Gastrocnemius medialis (tissue), 4 donors: ENCODE measurements at regions not wholly inside any gene's neighbourhood (a gene's known extent, or its start where the extent isn't known, plus 50 kb on each side); places are given as distances from the start of the nearest gene placed in this dataset.

Experiments
- ATAC-seq, 2 donors: fragments of 150-250 bp; one replicate each; pipeline ENCODE4 v1.9.1; 2016
- DNase-seq, 2 donors: peaks; one replicate each; pipeline ENCODE4 v3.0.0-alpha.2; 2019
- H3K27ac ChIP-seq, 4 donors: fragments of 200-600 bp; sonication (generic); 1 replicate in 1 of 4; 2 replicates in 3 of 4; pipeline ENCODE4 v1.5.1; 2016 to 2018; ENCODE audit warnings: mild to moderate bottlenecking in 2 of 4, moderate library complexity in 1 of 4
- H3K27me3 ChIP-seq, 3 donors: fragments of 200-600 bp; sonication (generic) in 2 of 3; 1 replicate in 1 of 3; 2 replicates in 2 of 3; pipeline versions ENCODE4 v1.5.1 to v1.6.0; 2016 to 2019; ENCODE audit warnings: mild to moderate bottlenecking in 1 of 3, moderate library complexity in 1 of 3
- H3K36me3 ChIP-seq, 2 donors: fragments of 200-600 bp; sonication (generic) in 1 of 2; one replicate each; pipeline ENCODE4 v1.5.1; 2017 to 2018
- H3K4me1 ChIP-seq, 2 donors: fragments of 200-600 bp; sonication (generic) in 1 of 2; one replicate each; pipeline ENCODE4 v1.5.1; 2016 to 2017; ENCODE audit warnings: mild to moderate bottlenecking in 2 of 2
- H3K4me3 ChIP-seq, 4 donors: fragments of 200-600 bp; sonication (generic) in 3 of 4; 1 replicate in 1 of 4; 2 replicates in 3 of 4; pipeline ENCODE4 v1.5.1; 2016 to 2019; ENCODE audit warnings: mild to moderate bottlenecking in 2 of 4
- H3K9me3 ChIP-seq, 3 donors: fragments of 200-600 bp; sonication (generic) in 2 of 3; 1 replicate in 1 of 3; 2 replicates in 2 of 3; pipeline ENCODE4 v1.5.1; 2016 to 2019
- CTCF ChIP-seq, 5 experiments: fragments of 450-650 bp in 3 of 5; fragments of 200-600 bp in 2 of 5; sonication (generic) in 2 of 5; IDR thresholded peaks in 4 of 5; conservative IDR thresholded peaks in 1 of 5; 1 replicate in 4 of 5; 2 replicates in 1 of 5; pipeline ENCODE4 v1.5.1; 2016 to 2019; ENCODE audit warnings: antibody characterized with exemption in 5 of 5, mild to moderate bottlenecking in 3 of 5, moderate library complexity in 3 of 5
- POLR2A ChIP-seq, 2 donors: fragments of 450-650 bp; IDR thresholded peaks; one replicate each; pipeline ENCODE4 v1.6.1; 2017; ENCODE audit warnings: antibody characterized with exemption in 2 of 2, mild to moderate bottlenecking in 2 of 2, moderate library complexity in 2 of 2
- in situ Hi-C, 4 donors: fragments of 200-750 bp; cut with MboI; loops; one replicate each; pipeline versions ENCODE4 v1.15.0 to v1.8.0; 2017; ENCODE audit warnings: low sequenced_read_pairs in 4 of 4
- intact Hi-C: fragments of 100-400 bp; cut with DNase I; formaldehyde crosslinking; loops from one replicate; pipeline ENCODE4 v1.15.1; 2023; ENCODE audit warnings: low total_unique reads

- TF ChIP-seq POLR2A (IDR thresholded peaks at IDR 0.05) (no peak), CTCF (IDR thresholded peaks at IDR 0.05 in 4 of 5, conservative IDR thresholded peaks at IDR 0.05 in 1 of 5) (no peak)
- Histone ChIP-seq H3K27ac (no peak overlapping the region), H3K36me3 (no peaks in the 10 kb centered on the region), H3K27me3 (no peaks in the 10 kb centered on the region), H3K9me3 (no peaks in the 10 kb centered on the region), H3K4me1 (no peaks in the 10 kb centered on the region), H3K4me3 (no peak overlapping the region)
- intact Hi-C loops (no loop called here), in situ Hi-C loops (no loop called here)
- no peak for DNase-seq
- no peak for ATAC-seq
These were observed 589.1 kb upstream of the ANO3 start for GRCh38 chr11:25742800-25743199.

GRCh38 chr11:25755381-25755780 lies 576.5 kb upstream of the ANO3 start:
- in situ Hi-C loops (no loop called here), intact Hi-C loops (no loop called here)
- TF ChIP-seq POLR2A (IDR thresholded peaks at IDR 0.05) = no peak
- no peak for TF ChIP-seq CTCF (IDR thresholded peaks at IDR 0.05 in 4 of 5, conservative IDR thresholded peaks at IDR 0.05 in 1 of 5)
- Histone ChIP-seq H3K27ac (no peak overlapping the region), H3K4me1 (no peaks in the 10 kb centered on the region), H3K27me3 (no peaks in the 10 kb centered on the region), H3K4me3 (no peak overlapping the region), H3K36me3 (no peaks in the 10 kb centered on the region), H3K9me3 (no peaks in the 10 kb centered on the region)
- DNase-seq = no peak
- no peak for ATAC-seq

GRCh38 chr11:25755918-25756584 lies 575.9 kb upstream of the ANO3 start:
- Histone ChIP-seq H3K27me3 (no peaks in the 10 kb centered on the region), H3K9me3 (no peaks in the 10 kb centered on the region), H3K4me3 (no peak overlapping the region), H3K36me3 (no peaks in the 10 kb centered on the region), H3K4me1 (no peaks in the 10 kb centered on the region), H3K27ac (no peak overlapping the region)
- intact Hi-C loops (no loop called here), in situ Hi-C loops (no loop called here)
- no peak for ATAC-seq
- no peak for TF ChIP-seq POLR2A (IDR thresholded peaks at IDR 0.05)
- TF ChIP-seq CTCF (IDR thresholded peaks at IDR 0.05 in 4 of 5, conservative IDR thresholded peaks at IDR 0.05 in 1 of 5) = no peak
- DNase-seq = no peak

- no peak overlapping the region for H3K4me3 ChIP-seq
- no peak overlapping the region for H3K27ac ChIP-seq
- H3K27me3 ChIP-seq = no peaks in the 10 kb centered on the region
- no peaks in the 10 kb centered on the region for H3K9me3 ChIP-seq
- DNase-seq (no peak), ATAC-seq (no peak)
- TF ChIP-seq CTCF (IDR thresholded peaks at IDR 0.05 in 4 of 5, conservative IDR thresholded peaks at IDR 0.05 in 1 of 5) (no peak), POLR2A (IDR thresholded peaks at IDR 0.05) (no peak)
- no peaks in the 10 kb centered on the region for H3K36me3 ChIP-seq
- intact Hi-C loops (no loop called here), in situ Hi-C loops (no loop called here)
- H3K4me1 ChIP-seq = no peaks in the 10 kb centered on the region
These were observed 573.7 kb upstream of the ANO3 start for GRCh38 chr11:25758145-25758661.
